HCT116 (cell line): ENCODE measurements at regions not wholly inside any gene's neighbourhood (a gene's known extent, or its start where the extent isn't known, plus 50 kb on each side); places are given as distances from the start of the nearest gene placed in this dataset.

Experiments used
- ATAC-seq: fragments of 200-7000 bp; cut with Tn5 transposase; 2 replicates; pipeline ENCODE4 v1.9.1; 2020; ENCODE audit warnings: mild to moderate bottlenecking, moderate library complexity
- BruUV-seq: library from RNA; stranded (reverse); fragments of 400-500 nt; replicated peaks from 2 replicates; lab custom pipeline; 2021; lab: Mats Ljungman, UMichigan
- CTCF ChIA-PET: fragments of 300-600 bp; sonication (Branson Sonifier 250); formaldehyde crosslinking; loops from one replicate; lab custom pipeline; 2021; ENCODE audit warnings: antibody characterized with exemption; lab: Charles Lee
- POLR2A ChIA-PET: fragments of 300-600, 350-600 bp; sonication (Branson Sonifier 250); formaldehyde crosslinking; loops from one replicate; lab custom pipeline; 2021; ENCODE audit warnings: antibody characterized with exemption; lab: Charles Lee
- RAD21 ChIA-PET, 2 experiments: fragments of 300-600 bp; sonication (Branson Sonifier 250); formaldehyde crosslinking; loops; one replicate each; lab custom pipeline; 2023; ENCODE audit warnings: low total read pairs in 2 of 2; ENCODE audit not compliant: uncharacterized antibody in 2 of 2, unreplicated experiment in 2 of 2, low non-redundant PET in 1 of 2; lab: Charles Lee
- DNase-seq: peaks from one replicate; pipeline ENCODE4 v3.0.0-alpha.2; 2010; ENCODE audit warnings: low read depth, low spot score
- H2AFZ ChIP-seq: fragments of 200-600 bp; shearing (Covaris generic), sonication (generic); 2 replicates; pipeline ENCODE4 v1.6.1; 2017; ENCODE audit warnings: low read depth, mixed run types, mixed read lengths, antibody characterized with exemption, low read length; ENCODE audit not compliant: poor library complexity, severe bottlenecking
- H3K27ac ChIP-seq: 2 replicates; pipeline ENCODE4 v1.5.1; 2012; ENCODE audit warnings: low read depth, low read length
- H3K27me3 ChIP-seq: fragments of 200-600 bp; sonication (generic); 2 replicates; pipeline ENCODE4 v1.6.1; 2016; ENCODE audit warnings: mixed run types, low read length, mixed read lengths; ENCODE audit not compliant: insufficient read depth
- H3K36me3 ChIP-seq, 2 experiments: fragments of 200-500 bp in 1 of 2; fragments of 200-600 bp in 1 of 2; sonication (Bioruptor generic) in 1 of 2; sonication (generic) in 1 of 2; 2 replicates each; pipeline versions ENCODE4 v1.5.1 to v1.6.1; 2014 to 2016; ENCODE audit warnings: low read length in 2 of 2, inconsistent platforms in 1 of 2, mixed read lengths in 1 of 2, mixed run types in 1 of 2; ENCODE audit not compliant: insufficient read depth in 2 of 2, control insufficient read depth in 1 of 2
- H3K4me1 ChIP-seq, 2 experiments: fragments of 200-600 bp in 1 of 2; sonication (generic) in 1 of 2; 2 replicates each; pipeline versions ENCODE4 v1.5.1 to v1.6.1; 2012 to 2017; ENCODE audit warnings: low read length in 2 of 2, inconsistent platforms in 1 of 2, mild to moderate bottlenecking in 1 of 2, mixed read lengths in 1 of 2, mixed run types in 1 of 2, moderate library complexity in 1 of 2; ENCODE audit not compliant: insufficient read depth in 2 of 2, control insufficient read depth in 1 of 2
- H3K4me2 ChIP-seq: fragments of 200-600 bp; sonication (generic); 2 replicates; pipeline ENCODE4 v1.6.1; 2017; ENCODE audit warnings: mixed run types, low read length, mixed read lengths
- H3K4me3 ChIP-seq, 2 experiments: fragments of 200-600 bp in 1 of 2; sonication (generic) in 1 of 2; replicated peaks in 1 of 2; 2 replicates each; pipeline ENCODE4 v1.5.1; 2011 to 2016; ENCODE audit warnings: low read length in 2 of 2, control low read depth in 1 of 2, low read depth in 1 of 2, mild to moderate bottlenecking in 1 of 2, mixed read lengths in 1 of 2, mixed run types in 1 of 2
- H3K79me2 ChIP-seq: fragments of 200-600 bp; sonication (generic); 2 replicates; pipeline ENCODE4 v1.6.1; 2017; ENCODE audit warnings: mild to moderate bottlenecking, mixed run types, low read length, moderate library complexity, mixed read lengths; ENCODE audit not compliant: insufficient read depth
- H3K9ac ChIP-seq: fragments of 200-600 bp; sonication (generic); 2 replicates; pipeline ENCODE4 v1.6.1; 2016; ENCODE audit warnings: low read length, mixed read lengths
- H3K9me2 ChIP-seq: fragments of 200-600 bp; sonication (generic), shearing (Covaris generic); 2 replicates; pipeline ENCODE4 v1.6.1; 2017; ENCODE audit warnings: mixed run types, mild to moderate bottlenecking, moderate library complexity; ENCODE audit not compliant: insufficient read depth
- H3K9me3 ChIP-seq, 2 experiments: fragments of 200-500 bp in 1 of 2; fragments of 200-600 bp in 1 of 2; sonication (Bioruptor generic) in 1 of 2; sonication (generic) in 1 of 2; 2 replicates each; pipeline ENCODE4 v1.6.1; 2014 to 2017; ENCODE audit warnings: low read length in 2 of 2, mixed read lengths in 2 of 2, inconsistent platforms in 1 of 2, low read depth in 1 of 2, mild to moderate bottlenecking in 1 of 2, mixed run types in 1 of 2, moderate library complexity in 1 of 2; ENCODE audit not compliant: control insufficient read depth in 1 of 2, insufficient read depth in 1 of 2
- H4K20me1 ChIP-seq: fragments of 200-600 bp; sonication (generic), shearing (Covaris generic); 2 replicates; pipeline ENCODE4 v1.6.1; 2017; ENCODE audit warnings: mixed run types, mild to moderate bottlenecking, moderate library complexity; ENCODE audit not compliant: insufficient read depth
- ATF3 ChIP-seq: IDR thresholded peaks from 2 replicates; pipeline ENCODE4 v1.6.1; 2012
- CBX3 ChIP-seq: IDR thresholded peaks from 2 replicates; pipeline ENCODE4 v1.6.1; 2012; ENCODE audit warnings: low read depth
- CEBPB ChIP-seq: IDR thresholded peaks from 2 replicates; pipeline ENCODE4 v1.6.1; 2012; ENCODE audit warnings: low read depth
- CTCF ChIP-seq, 3 experiments: fragments of 200-600 bp in 1 of 3; sonication (generic) in 1 of 3; IDR thresholded peaks in 2 of 3; conservative IDR thresholded peaks in 1 of 3; 2 replicates each; pipeline ENCODE4 v1.5.1; 2012 to 2017; ENCODE audit warnings: low read depth in 2 of 3, low read length in 2 of 3, antibody characterized with exemption in 1 of 3, borderline replicate concordance in 1 of 3, control low read depth in 1 of 3, mild to moderate bottlenecking in 1 of 3, mixed read lengths in 1 of 3, mixed run types in 1 of 3, moderate library complexity in 1 of 3; ENCODE audit not compliant: insufficient read depth in 1 of 3
- ELF1 ChIP-seq: IDR thresholded peaks from 2 replicates; pipeline ENCODE4 v1.6.1; 2012; ENCODE audit warnings: low read depth, borderline replicate concordance
- JUND ChIP-seq: IDR thresholded peaks from 2 replicates; pipeline ENCODE4 v1.6.1; 2012
- POLR2A ChIP-seq: IDR thresholded peaks from 2 replicates; pipeline ENCODE4 v1.7.0; 2011; ENCODE audit warnings: borderline replicate concordance; ENCODE audit not compliant: insufficient read depth, insufficient read length; ENCODE audit errors: extremely low read depth
- POLR2AphosphoS5 ChIP-seq: IDR thresholded peaks from 2 replicates; pipeline ENCODE4 v1.6.1; 2011; ENCODE audit warnings: mild to moderate bottlenecking, low read depth, low read length, moderate library complexity
- SP1 ChIP-seq: IDR thresholded peaks from 2 replicates; pipeline ENCODE4 v1.6.1; 2012; ENCODE audit warnings: low read depth
- TCF7L2 ChIP-seq: IDR thresholded peaks from 2 replicates; pipeline ENCODE4 v1.7.0; 2011; ENCODE audit warnings: borderline replicate concordance, inconsistent platforms; ENCODE audit not compliant: insufficient read depth, insufficient read length; ENCODE audit errors: extremely low read depth
- ZFX ChIP-seq: fragments of 450-650 bp; IDR thresholded peaks from 2 replicates; pipeline ENCODE4 v1.6.1; 2017
- intact Hi-C: fragments of 100-400 bp; cut with micrococcal nuclease; formaldehyde crosslinking; loops from 2 replicates; pipeline ENCODE4 v1.10.0; 2022

- ChIA-PET RAD21 (no interaction called here), POLR2A (no interaction called here), CTCF (no interaction called here)
- TF ChIP-seq TCF7L2 (no peak), ZFX (no peak), CBX3 (no peak)
- Histone ChIP-seq H3K9ac (no peak overlapping the region), H3K4me3 (no peak overlapping the region), H3K4me2 (no peak overlapping the region), H2AFZ (no peak overlapping the region), H3K9me3 (no peaks in the 10 kb centered on the region), H3K36me3 (no peaks in the 10 kb centered on the region), H4K20me1 (no peaks in the 10 kb centered on the region), H3K79me2 (no peaks in the 10 kb centered on the region), H3K4me1 (peaks cover 8 to 19% of the 10 kb centered on the region in 2 experiments; a peak in 3 of 4 replicates), H3K27ac (no peak overlapping the region), H3K9me2 (no peaks in the 10 kb centered on the region), H3K27me3 (no peaks in the 10 kb centered on the region)
- intact Hi-C loops = no loop called here
- no peak for DNase-seq
- ATAC-seq = no peak
- no TSS peak for BruUV-seq
Observed at GRCh38 chr7:41110186-41110585, 592.7 kb downstream of the INHBA start.

- CTCF ChIA-PET = no interaction called here
- ATAC-seq = no peak
- H3K4me1 ChIP-seq = peaks cover 8 to 19% of the 10 kb centered on the region in 2 experiments; a peak in 3 of 4 replicates
- POLR2A ChIA-PET = no interaction called here
- H3K79me2 ChIP-seq = no peaks in the 10 kb centered on the region
- DNase-seq = no peak
- intact Hi-C loops = no loop called here
- no peak overlapping the region for H2AFZ ChIP-seq
- no peak overlapping the region for H3K27ac ChIP-seq
- H3K9me3 ChIP-seq = no peaks in the 10 kb centered on the region
- no peak overlapping the region for H3K4me2 ChIP-seq
- H3K9ac ChIP-seq = no peak overlapping the region
- no peak overlapping the region for H3K4me3 ChIP-seq
- no peaks in the 10 kb centered on the region for H4K20me1 ChIP-seq
- no peaks in the 10 kb centered on the region for H3K27me3 ChIP-seq
- TF ChIP-seq JUND = no peak
- TF ChIP-seq ELF1 = no peak
- TF ChIP-seq CEBPB = no peak
- TF ChIP-seq POLR2A = no peak
- no peak for TF ChIP-seq SP1
- TF ChIP-seq CTCF (IDR thresholded peaks at IDR 0.05 in 2 of 3, conservative IDR thresholded peaks at IDR 0.05 in 1 of 3; ENCODE audit: borderline replicate concordance in 1 of 3, insufficient read depth in 1 of 3, low read depth in 2 of 3, low read length in 2 of 3) = no peak
- TF ChIP-seq POLR2AphosphoS5 = no peak
- no peak for TF ChIP-seq ATF3
- H3K36me3 ChIP-seq = no peaks in the 10 kb centered on the region
- H3K9me2 ChIP-seq = no peaks in the 10 kb centered on the region
- RAD21 ChIA-PET = no interaction called here
- no TSS peak for BruUV-seq
Observed at GRCh38 chr7:41108821-41109220, 594.1 kb downstream of the INHBA start.
